ENCODE measurements at regions not wholly inside any gene's neighbourhood (a gene's known extent, or its start where the extent isn't known, plus 50 kb on each side); places are given as distances from the start of the nearest gene placed in this dataset.

GRCh38 chrX:20767346-20767745 lies 500.6 kb upstream of the RPS6KA3 start:
- TF ChIP-seq POLR2A (IDR thresholded peaks at IDR 0.05; ENCODE audit: extremely low read depth, insufficient read length) (no peak), CTCF (IDR thresholded peaks at IDR 0.05; ENCODE audit: low read depth, low read length) (no peak), MAX (IDR thresholded peaks at IDR 0.05; ENCODE audit: low read depth, low read length) (no peak)

Measured in NB4 (cell line).